Activated CD4-positive, alpha-beta T cell treated with anti-CD3 and anti-CD28 coated beads for 1 hour (primary cell): ENCODE measurements at regions not wholly inside any gene's neighbourhood (a gene's known extent, or its start where the extent isn't known, plus 50 kb on each side); places are given as distances from the start of the nearest gene placed in this dataset.

Experiments used
- DNase-seq: peaks from one replicate; pipeline ENCODE4 v3.0.0-alpha.2; 2020

- DNase-seq, result no peak
Observed at GRCh38 chr2:118738106-118738505, 109.3 kb downstream of the EN1 start.

GRCh38 chr2:118737684-118738083 lies 109.8 kb downstream of the EN1 start:
- no peak for DNase-seq

- no peak for DNase-seq
Observed at GRCh38 chr2:118732432-118732831, 115.0 kb downstream of the EN1 start.

GRCh38 chr2:118731413-118731812 lies 116.0 kb downstream of the EN1 start:
- no peak for DNase-seq

- DNase-seq, result no peak
Observed at GRCh38 chr2:118730405-118730804, 117.0 kb downstream of the EN1 start.

- DNase-seq, result no peak
Observed at GRCh38 chr2:118729760-118730159, 117.7 kb downstream of the EN1 start.

GRCh38 chr2:118728984-118729383 lies 118.5 kb downstream of the EN1 start:
- no peak for DNase-seq

GRCh38 chr2:118726821-118727220 lies 120.6 kb downstream of the EN1 start:
- DNase-seq, result no peak

GRCh38 chr2:118723394-118723793 lies 124.1 kb downstream of the EN1 start:
- DNase-seq, result no peak

GRCh38 chr2:118722976-118723375 lies 124.5 kb downstream of the EN1 start:
- DNase-seq, result no peak

GRCh38 chr2:118721817-118722551 lies 125.5 kb downstream of the EN1 start:
- no peak for DNase-seq

GRCh38 chr2:118720866-118721265 lies 126.6 kb downstream of the EN1 start:
- DNase-seq, result no peak

GRCh38 chr2:118718921-118719320 lies 128.5 kb downstream of the EN1 start:
- no peak for DNase-seq

GRCh38 chr2:118716102-118716501 lies 131.3 kb downstream of the EN1 start:
- DNase-seq, result no peak

GRCh38 chr2:118714118-118714517 lies 133.3 kb downstream of the EN1 start:
- DNase-seq, result no peak

- DNase-seq, result no peak
Observed at GRCh38 chr2:118711603-118712002, 135.8 kb downstream of the EN1 start.

- no peak for DNase-seq
Observed at GRCh38 chr2:118710481-118710880, 137.0 kb downstream of the EN1 start.

GRCh38 chr2:118709786-118710185 lies 137.7 kb downstream of the EN1 start:
- DNase-seq, result no peak

- DNase-seq, result no peak
Observed at GRCh38 chr2:118706844-118707243, 140.6 kb downstream of the EN1 start.

GRCh38 chr2:118706371-118706770 lies 141.1 kb downstream of the EN1 start:
- DNase-seq, result no peak

GRCh38 chr2:118705032-118705431 lies 142.4 kb downstream of the EN1 start:
- DNase-seq, result no peak

GRCh38 chr2:118699447-118700175 lies 147.8 kb downstream of the EN1 start:
- no peak for DNase-seq

GRCh38 chr2:118698564-118698963 lies 148.9 kb downstream of the EN1 start:
- DNase-seq, result no peak

- DNase-seq, result no peak
Observed at GRCh38 chr2:118697781-118698180, 149.7 kb downstream of the EN1 start.
